Trophoblast cell (in vitro differentiated cells and primary cell): ENCODE measurements at regions not wholly inside any gene's neighbourhood (a gene's known extent, or its start where the extent isn't known, plus 50 kb on each side); places are given as distances from the start of the nearest gene placed in this dataset.
A peak's percentile ranks its signal among the peaks of the same experiment; 100 is the strongest.

Source experiments
- DNase-seq, 2 donors: peaks; one replicate each; pipeline ENCODE4 v3.0.0-alpha.2; 2016
- H2AFZ ChIP-seq: 2 replicates; pipeline ENCODE4 v1.6.1; 2013; ENCODE audit warnings: low read length, moderate library complexity, mild to moderate bottlenecking; ENCODE audit not compliant: insufficient read depth, poor library complexity
- H2AK5ac ChIP-seq: 2 replicates; pipeline ENCODE4 v1.6.1; 2013; ENCODE audit warnings: mild to moderate bottlenecking, low read length
- H2BK120ac ChIP-seq: 2 replicates; pipeline ENCODE4 v1.6.1; 2013; ENCODE audit warnings: low read length, mild to moderate bottlenecking, moderate library complexity; ENCODE audit not compliant: insufficient read depth, poor library complexity
- H2BK12ac ChIP-seq: 2 replicates; pipeline ENCODE4 v1.6.1; 2013; ENCODE audit warnings: mild to moderate bottlenecking, low read length, moderate library complexity
- H2BK5ac ChIP-seq: 2 replicates; pipeline ENCODE4 v1.6.1; 2013; ENCODE audit warnings: low read length, low read depth, moderate library complexity, mild to moderate bottlenecking; ENCODE audit not compliant: poor library complexity
- H3K14ac ChIP-seq: 2 replicates; pipeline ENCODE4 v1.6.1; 2013; ENCODE audit warnings: mild to moderate bottlenecking, low read length
- H3K18ac ChIP-seq: 2 replicates; pipeline ENCODE4 v1.6.1; 2013; ENCODE audit warnings: mild to moderate bottlenecking, low read length
- H3K23ac ChIP-seq: 2 replicates; pipeline ENCODE4 v1.6.1; 2013; ENCODE audit warnings: low read length
- H3K27ac ChIP-seq: 2 replicates; pipeline ENCODE4 v1.5.1; 2013; ENCODE audit warnings: low read depth, mild to moderate bottlenecking, inconsistent platforms, low read length, moderate library complexity
- H3K27me3 ChIP-seq: 2 replicates; pipeline ENCODE4 v1.6.1; 2013; ENCODE audit warnings: inconsistent platforms, mild to moderate bottlenecking, low read length, moderate library complexity; ENCODE audit not compliant: insufficient read depth
- H3K36me3 ChIP-seq, 2 experiments: 1 replicate in 1 of 2; 2 replicates in 1 of 2; pipeline ENCODE4 v1.6.1; 2013; ENCODE audit warnings: low read length in 2 of 2, mild to moderate bottlenecking in 2 of 2, moderate library complexity in 1 of 2; ENCODE audit not compliant: insufficient read depth in 2 of 2, control insufficient read depth in 1 of 2
- H3K4ac ChIP-seq: 2 replicates; pipeline ENCODE4 v1.6.1; 2013; ENCODE audit warnings: low read depth, mild to moderate bottlenecking, low read length, moderate library complexity
- H3K4me1 ChIP-seq, 2 experiments: 1 replicate in 1 of 2; 2 replicates in 1 of 2; pipeline ENCODE4 v1.6.1; 2013; ENCODE audit warnings: low read length in 2 of 2, mild to moderate bottlenecking in 2 of 2, moderate library complexity in 1 of 2; ENCODE audit not compliant: insufficient read depth in 2 of 2, control insufficient read depth in 1 of 2
- H3K4me2 ChIP-seq: 2 replicates; pipeline ENCODE4 v1.6.1; 2013; ENCODE audit warnings: inconsistent platforms, mild to moderate bottlenecking, low read length, moderate library complexity
- H3K4me3 ChIP-seq: 2 replicates; pipeline ENCODE4 v1.5.1; 2013; ENCODE audit warnings: mild to moderate bottlenecking, low read depth, low read length, inconsistent platforms
- H3K79me1 ChIP-seq: one replicate; pipeline ENCODE4 v1.6.1; 2013; ENCODE audit warnings: low read length
- H3K79me2 ChIP-seq: 2 replicates; pipeline ENCODE4 v1.6.1; 2013; ENCODE audit warnings: low read length, mild to moderate bottlenecking; ENCODE audit not compliant: control insufficient read depth, insufficient read depth, poor library complexity
- H3K9ac ChIP-seq: 2 replicates; pipeline ENCODE4 v1.6.1; 2013; ENCODE audit warnings: mild to moderate bottlenecking, low read length
- H3K9me3 ChIP-seq: 2 replicates; pipeline ENCODE4 v1.6.1; 2013; ENCODE audit warnings: low read depth, mild to moderate bottlenecking, control low read depth, inconsistent platforms, low read length; ENCODE audit not compliant: insufficient read depth
- H4K12ac ChIP-seq: 2 replicates; pipeline ENCODE4 v1.6.1; 2013; ENCODE audit warnings: low read depth, mild to moderate bottlenecking, low read length, moderate library complexity
- H4K8ac ChIP-seq: 2 replicates; pipeline ENCODE4 v1.6.1; 2013; ENCODE audit warnings: low read depth, mild to moderate bottlenecking, low read length, moderate library complexity
- H4K91ac ChIP-seq: one replicate; pipeline ENCODE4 v1.6.1; 2013; ENCODE audit warnings: low read depth, mild to moderate bottlenecking, low read length, moderate library complexity
- WGBS: extraction: QIAGEN DNeasy Blood & Tissue Kit; methylation state at CpG from one replicate; pipeline ENCODE4 v1.1.7; 2013; ENCODE audit warnings: missing lambda C conversion rate; ENCODE audit not compliant: insufficient read length, insufficient coverage; ENCODE audit errors: extremely low coverage; 5-methylcytosine and 5-hydroxymethylcytosine counted together

GRCh38 chr7:17056491-17057142, 174.8 kb upstream of the AGR3 start:
- H3K9ac ChIP-seq: no peak overlapping the region
- no peaks in the 10 kb centered on the region for H3K36me3 ChIP-seq
- H3K79me2 ChIP-seq: peaks cover 2% of the 10 kb centered on the region
- H3K4me3 ChIP-seq: no peak overlapping the region
- peak overlapping the region; percentile 11 for H2BK120ac ChIP-seq
- H4K91ac ChIP-seq: no peak overlapping the region
- peaks cover 2% of the 10 kb centered on the region for H3K79me1 ChIP-seq
- H3K27me3 ChIP-seq: no peaks in the 10 kb centered on the region
- no peak overlapping the region for H3K18ac ChIP-seq
- H2BK12ac ChIP-seq: no peak overlapping the region
- H2AK5ac ChIP-seq: peak overlapping the region; percentile 54
- H2BK5ac ChIP-seq: no peak overlapping the region
- DNase-seq: peak in 1 of 2 donors; percentile 84
- H4K8ac ChIP-seq: peak overlapping the region; percentile 65
- H4K12ac ChIP-seq: no peak overlapping the region
- no peak overlapping the region for H3K4me2 ChIP-seq
- no peak overlapping the region for H3K4ac ChIP-seq
- no CpG with 5 or more reads among the region's 7 CpGs for WGBS
- no peak overlapping the region for H2AFZ ChIP-seq
- H3K4me1 ChIP-seq: no peaks in the 10 kb centered on the region
- peaks cover 2% of the 10 kb centered on the region for H3K9me3 ChIP-seq
- H3K27ac ChIP-seq: no peak overlapping the region
- no peak overlapping the region for H3K23ac ChIP-seq
- H3K14ac ChIP-seq: no peak overlapping the region

- Histone ChIP-seq H3K27ac (no peak overlapping the region), H3K18ac (no peak overlapping the region), H3K23ac (no peak overlapping the region), H2BK12ac (no peak overlapping the region), H3K4me2 (no peak overlapping the region), H2AFZ (no peak overlapping the region), H3K79me1 (peaks cover 2% of the 10 kb centered on the region), H2AK5ac (no peak overlapping the region), H4K8ac (peak overlapping the region; percentile 65), H3K79me2 (peaks cover 2% of the 10 kb centered on the region), H3K4me3 (no peak overlapping the region), H3K9ac (no peak overlapping the region), H3K27me3 (no peaks in the 10 kb centered on the region), H3K36me3 (no peaks in the 10 kb centered on the region), H4K91ac (no peak overlapping the region), H3K9me3 (peaks cover 2% of the 10 kb centered on the region), H3K4ac (no peak overlapping the region), H2BK5ac (peak overlapping the region; percentile 40), H3K14ac (no peak overlapping the region), H2BK120ac (peak overlapping the region; percentile 11), H3K4me1 (no peaks in the 10 kb centered on the region), H4K12ac (no peak overlapping the region)
- no CpG with 5 or more reads among the region's 1 CpG for WGBS
- peak in 1 of 2 donors; percentile 41 for DNase-seq
Measured at GRCh38 chr7:17057143-17057509, 175.3 kb upstream of the AGR3 start.

DNA sequence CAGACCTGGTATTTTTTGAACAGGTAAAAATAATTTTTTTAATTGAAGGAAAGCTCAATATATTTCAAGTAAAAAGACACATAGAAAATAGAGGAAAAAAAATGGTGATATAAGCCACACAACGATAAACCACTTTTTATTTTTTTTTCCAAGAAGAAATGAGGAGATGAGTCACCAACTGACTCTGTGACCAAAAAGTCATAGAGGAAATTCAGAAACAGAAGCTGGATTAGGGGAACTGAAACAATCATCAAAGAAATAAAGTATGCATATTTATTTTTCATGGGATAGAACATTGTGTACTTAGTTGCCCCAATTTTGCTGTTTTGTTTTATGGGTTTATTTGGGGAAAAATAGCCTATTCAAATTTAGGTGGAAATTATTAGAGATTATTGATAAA, 176.8 kb upstream of the AGR3 start:
- H3K9ac ChIP-seq: no peak overlapping the region
- no peak overlapping the region for H3K4ac ChIP-seq
- H3K79me1 ChIP-seq: peaks cover 2% of the 10 kb centered on the region
- no peak overlapping the region for H4K8ac ChIP-seq
- no peak overlapping the region for H2AFZ ChIP-seq
- H2BK12ac ChIP-seq: no peak overlapping the region
- H3K23ac ChIP-seq: no peak overlapping the region
- WGBS: no CpG with 5 or more reads among the region's 1 CpG
- H3K9me3 ChIP-seq: no peaks in the 10 kb centered on the region
- no peak overlapping the region for H2AK5ac ChIP-seq
- no peaks in the 10 kb centered on the region for H3K4me1 ChIP-seq
- no peak overlapping the region for H3K4me2 ChIP-seq
- H3K36me3 ChIP-seq: no peaks in the 10 kb centered on the region
- no peak overlapping the region for H4K12ac ChIP-seq
- H2BK120ac ChIP-seq: no peak overlapping the region
- H3K27ac ChIP-seq: no peak overlapping the region
- no peak overlapping the region for H4K91ac ChIP-seq
- no peaks in the 10 kb centered on the region for H3K27me3 ChIP-seq
- no peak overlapping the region for H2BK5ac ChIP-seq
- peaks cover 2% of the 10 kb centered on the region for H3K79me2 ChIP-seq
- H3K4me3 ChIP-seq: no peak overlapping the region
- no peak overlapping the region for H3K14ac ChIP-seq
- DNase-seq: peak in 1 of 2 donors; percentile 26
- H3K18ac ChIP-seq: no peak overlapping the region

DNA sequence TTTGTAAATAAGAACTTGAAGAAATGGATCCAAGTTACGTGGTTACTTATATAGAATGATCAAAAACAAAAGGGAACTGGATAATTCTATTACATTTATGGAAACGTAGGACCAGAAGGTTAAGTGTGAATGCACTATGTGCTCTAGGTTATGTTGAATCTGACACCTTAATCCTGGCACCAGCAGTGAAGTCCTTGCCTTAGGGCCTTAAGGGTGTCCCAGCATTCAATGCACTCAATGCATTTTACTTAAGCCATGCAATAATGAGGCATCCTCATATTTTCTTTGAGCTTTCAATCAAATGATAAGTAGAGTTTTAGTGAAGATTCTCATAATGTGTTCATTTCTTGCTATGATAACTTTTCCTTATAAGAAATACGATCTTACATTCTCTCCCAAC, 178.3 kb upstream of the AGR3 start:
- H3K4me3 ChIP-seq: no peak overlapping the region
- peaks cover 2% of the 10 kb centered on the region for H3K79me1 ChIP-seq
- H2BK12ac ChIP-seq: no peak overlapping the region
- H3K9me3 ChIP-seq: no peaks in the 10 kb centered on the region
- H3K9ac ChIP-seq: no peak overlapping the region
- H2BK5ac ChIP-seq: no peak overlapping the region
- peaks cover 2% of the 10 kb centered on the region for H3K79me2 ChIP-seq
- no peak overlapping the region for H3K23ac ChIP-seq
- no peak overlapping the region for H3K4ac ChIP-seq
- H2BK120ac ChIP-seq: no peak overlapping the region
- no peak overlapping the region for H3K27ac ChIP-seq
- H4K91ac ChIP-seq: no peak overlapping the region
- no peak overlapping the region for H3K18ac ChIP-seq
- H4K8ac ChIP-seq: no peak overlapping the region
- no peak overlapping the region for H2AFZ ChIP-seq
- no peak overlapping the region for H4K12ac ChIP-seq
- no peak overlapping the region for H3K14ac ChIP-seq
- no peak overlapping the region for H3K4me2 ChIP-seq
- H3K36me3 ChIP-seq: no peaks in the 10 kb centered on the region
- H2AK5ac ChIP-seq: no peak overlapping the region
- peak; percentile 64 to 75 for DNase-seq
- no CpG with 5 or more reads among the region's 3 CpGs for WGBS
- no peaks in the 10 kb centered on the region for H3K4me1 ChIP-seq
- H3K27me3 ChIP-seq: no peaks in the 10 kb centered on the region
